ENCODE measurements at regions not wholly inside any gene's neighbourhood (a gene's known extent, or its start where the extent isn't known, plus 50 kb on each side); places are given as distances from the start of the nearest gene placed in this dataset.

GRCh38 chr5:164909673-164910072, 1404.3 kb downstream of the MAT2B start:
- Histone ChIP-seq H3K27me3 (ENCODE audit: control insufficient read depth, insufficient read depth, low read length) (no peaks in the 10 kb centered on the region), H3K4me2 (ENCODE audit: low read length) (no peak overlapping the region), H3K4me1 (ENCODE audit: control insufficient read depth, insufficient read depth, low read length) (no peaks in the 10 kb centered on the region), H3K4me3 (ENCODE audit: low read length) (no peak overlapping the region), H3K9ac (ENCODE audit: low read depth, low read length) (no peak overlapping the region), H3K9me3 (replicated peaks; ENCODE audit: low read length) (no peaks in the 10 kb centered on the region), H3K36me3 (ENCODE audit: insufficient read depth, low read length) (no peaks in the 10 kb centered on the region)

- H3K36me3 ChIP-seq (ENCODE audit: insufficient read depth, low read length): no peaks in the 10 kb centered on the region
- H3K9ac ChIP-seq (ENCODE audit: low read depth, low read length): no peak overlapping the region
- H3K4me1 ChIP-seq (ENCODE audit: control insufficient read depth, insufficient read depth, low read length): no peaks in the 10 kb centered on the region
- no peak overlapping the region for H3K4me3 ChIP-seq (ENCODE audit: low read length)
- H3K27me3 ChIP-seq (ENCODE audit: control insufficient read depth, insufficient read depth, low read length): no peaks in the 10 kb centered on the region
- peaks cover 4% of the 10 kb centered on the region for H3K9me3 ChIP-seq (replicated peaks; ENCODE audit: low read length)
- H3K4me2 ChIP-seq (ENCODE audit: low read length): no peak overlapping the region
Observed at GRCh38 chr5:164921722-164922121, 1416.3 kb downstream of the MAT2B start.

GRCh38 chr5:164934039-164934438, 1428.6 kb downstream of the MAT2B start:
- Histone ChIP-seq H3K36me3 (ENCODE audit: insufficient read depth, low read length) (no peaks in the 10 kb centered on the region), H3K4me1 (ENCODE audit: control insufficient read depth, insufficient read depth, low read length) (no peaks in the 10 kb centered on the region), H3K9me3 (replicated peaks; ENCODE audit: low read length) (no peaks in the 10 kb centered on the region), H3K4me2 (ENCODE audit: low read length) (no peak overlapping the region), H3K9ac (ENCODE audit: low read depth, low read length) (no peak overlapping the region), H3K27me3 (ENCODE audit: control insufficient read depth, insufficient read depth, low read length) (no peaks in the 10 kb centered on the region), H3K4me3 (ENCODE audit: low read length) (no peak overlapping the region)

GRCh38 chr5:164934561-164934960, 1429.1 kb downstream of the MAT2B start:
- H3K36me3 ChIP-seq (ENCODE audit: insufficient read depth, low read length): no peaks in the 10 kb centered on the region
- H3K9me3 ChIP-seq (replicated peaks; ENCODE audit: low read length): no peaks in the 10 kb centered on the region
- no peaks in the 10 kb centered on the region for H3K4me1 ChIP-seq (ENCODE audit: control insufficient read depth, insufficient read depth, low read length)
- no peaks in the 10 kb centered on the region for H3K27me3 ChIP-seq (ENCODE audit: control insufficient read depth, insufficient read depth, low read length)
- H3K4me2 ChIP-seq (ENCODE audit: low read length): no peak overlapping the region
- no peak overlapping the region for H3K9ac ChIP-seq (ENCODE audit: low read depth, low read length)
- no peak overlapping the region for H3K4me3 ChIP-seq (ENCODE audit: low read length)

GRCh38 chr5:164941132-164941531, 1435.7 kb downstream of the MAT2B start:
- no peaks in the 10 kb centered on the region for H3K4me1 ChIP-seq (ENCODE audit: control insufficient read depth, insufficient read depth, low read length)
- no peak overlapping the region for H3K4me2 ChIP-seq (ENCODE audit: low read length)
- H3K9ac ChIP-seq (ENCODE audit: low read depth, low read length): no peak overlapping the region
- H3K4me3 ChIP-seq (ENCODE audit: low read length): no peak overlapping the region
- peaks cover 4% of the 10 kb centered on the region for H3K9me3 ChIP-seq (replicated peaks; ENCODE audit: low read length)
- H3K27me3 ChIP-seq (ENCODE audit: control insufficient read depth, insufficient read depth, low read length): no peaks in the 10 kb centered on the region
- no peaks in the 10 kb centered on the region for H3K36me3 ChIP-seq (ENCODE audit: insufficient read depth, low read length)

GRCh38 chr5:164950927-164951326, 1445.5 kb downstream of the MAT2B start:
- no peaks in the 10 kb centered on the region for H3K36me3 ChIP-seq (ENCODE audit: insufficient read depth, low read length)
- no peaks in the 10 kb centered on the region for H3K27me3 ChIP-seq (ENCODE audit: control insufficient read depth, insufficient read depth, low read length)
- no peaks in the 10 kb centered on the region for H3K4me1 ChIP-seq (ENCODE audit: control insufficient read depth, insufficient read depth, low read length)
- H3K9ac ChIP-seq (ENCODE audit: low read depth, low read length): no peak overlapping the region
- H3K4me2 ChIP-seq (ENCODE audit: low read length): no peak overlapping the region
- H3K9me3 ChIP-seq (replicated peaks; ENCODE audit: low read length): peaks cover 3% of the 10 kb centered on the region
- H3K4me3 ChIP-seq (ENCODE audit: low read length): no peak overlapping the region

GRCh38 chr5:164951570-164951969, 1446.2 kb downstream of the MAT2B start:
- H3K4me3 ChIP-seq (ENCODE audit: low read length): no peak overlapping the region
- no peaks in the 10 kb centered on the region for H3K27me3 ChIP-seq (ENCODE audit: control insufficient read depth, insufficient read depth, low read length)

GRCh38 chr5:164958688-164959087, 1453.3 kb downstream of the MAT2B start:
- Histone ChIP-seq H3K36me3 (ENCODE audit: insufficient read depth, low read length) (no peaks in the 10 kb centered on the region), H3K4me2 (ENCODE audit: low read length) (no peak overlapping the region), H3K9me3 (replicated peaks; ENCODE audit: low read length) (no peaks in the 10 kb centered on the region), H3K4me1 (ENCODE audit: control insufficient read depth, insufficient read depth, low read length) (no peaks in the 10 kb centered on the region), H3K4me3 (ENCODE audit: low read length) (no peak overlapping the region), H3K27me3 (ENCODE audit: control insufficient read depth, insufficient read depth, low read length) (no peaks in the 10 kb centered on the region), H3K9ac (ENCODE audit: low read depth, low read length) (no peak overlapping the region)

More at GRCh38 chr5:164951570-164951969, 1446.2 kb downstream of the MAT2B start:
- H3K4me1 ChIP-seq (ENCODE audit: control insufficient read depth, insufficient read depth, low read length): no peaks in the 10 kb centered on the region
- H3K4me2 ChIP-seq (ENCODE audit: low read length): no peak overlapping the region
- H3K36me3 ChIP-seq (ENCODE audit: insufficient read depth, low read length): no peaks in the 10 kb centered on the region
- peaks cover 3% of the 10 kb centered on the region for H3K9me3 ChIP-seq (replicated peaks; ENCODE audit: low read length)
- no peak overlapping the region for H3K9ac ChIP-seq (ENCODE audit: low read depth, low read length)

- Histone ChIP-seq H3K36me3 (ENCODE audit: insufficient read depth, low read length) (no peaks in the 10 kb centered on the region), H3K27me3 (ENCODE audit: control insufficient read depth, insufficient read depth, low read length) (no peaks in the 10 kb centered on the region), H3K4me1 (ENCODE audit: control insufficient read depth, insufficient read depth, low read length) (no peaks in the 10 kb centered on the region), H3K9me3 (replicated peaks; ENCODE audit: low read length) (no peaks in the 10 kb centered on the region), H3K4me3 (ENCODE audit: low read length) (no peak overlapping the region), H3K4me2 (ENCODE audit: low read length) (no peak overlapping the region), H3K9ac (ENCODE audit: low read depth, low read length) (no peak overlapping the region)
Observed at GRCh38 chr5:164959761-164960160, 1454.3 kb downstream of the MAT2B start.

GRCh38 chr5:164962329-164962961, 1457.0 kb downstream of the MAT2B start:
- Histone ChIP-seq H3K36me3 (ENCODE audit: insufficient read depth, low read length) (no peaks in the 10 kb centered on the region), H3K27me3 (ENCODE audit: control insufficient read depth, insufficient read depth, low read length) (no peaks in the 10 kb centered on the region), H3K9ac (ENCODE audit: low read depth, low read length) (no peak overlapping the region), H3K4me3 (ENCODE audit: low read length) (no peak overlapping the region), H3K4me1 (ENCODE audit: control insufficient read depth, insufficient read depth, low read length) (no peaks in the 10 kb centered on the region), H3K9me3 (replicated peaks; ENCODE audit: low read length) (no peaks in the 10 kb centered on the region), H3K4me2 (ENCODE audit: low read length) (no peak overlapping the region)

- Histone ChIP-seq H3K4me2 (ENCODE audit: low read length) (no peak overlapping the region), H3K36me3 (ENCODE audit: insufficient read depth, low read length) (no peaks in the 10 kb centered on the region), H3K9ac (ENCODE audit: low read depth, low read length) (no peak overlapping the region), H3K4me3 (ENCODE audit: low read length) (no peak overlapping the region), H3K9me3 (replicated peaks; ENCODE audit: low read length) (no peaks in the 10 kb centered on the region), H3K27me3 (ENCODE audit: control insufficient read depth, insufficient read depth, low read length) (no peaks in the 10 kb centered on the region), H3K4me1 (ENCODE audit: control insufficient read depth, insufficient read depth, low read length) (no peaks in the 10 kb centered on the region)
Observed at GRCh38 chr5:164966611-164967010, 1461.2 kb downstream of the MAT2B start.

GRCh38 chr5:164967354-164967753, 1461.9 kb downstream of the MAT2B start:
- no peaks in the 10 kb centered on the region for H3K4me1 ChIP-seq (ENCODE audit: control insufficient read depth, insufficient read depth, low read length)
- H3K4me2 ChIP-seq (ENCODE audit: low read length): no peak overlapping the region
- H3K9ac ChIP-seq (ENCODE audit: low read depth, low read length): no peak overlapping the region
- no peak overlapping the region for H3K4me3 ChIP-seq (ENCODE audit: low read length)
- H3K27me3 ChIP-seq (ENCODE audit: control insufficient read depth, insufficient read depth, low read length): no peaks in the 10 kb centered on the region
- H3K36me3 ChIP-seq (ENCODE audit: insufficient read depth, low read length): no peaks in the 10 kb centered on the region
- no peaks in the 10 kb centered on the region for H3K9me3 ChIP-seq (replicated peaks; ENCODE audit: low read length)
